Endothelial cell of umbilical vein (primary cell): ENCODE measurements at regions not wholly inside any gene's neighbourhood (a gene's known extent, or its start where the extent isn't known, plus 50 kb on each side); places are given as distances from the start of the nearest gene placed in this dataset.

ENCODE experiments used
- CTCF ChIP-seq, 2 donors: IDR thresholded peaks; 1 replicate in 1 of 2; 2 replicates in 1 of 2; pipeline ENCODE4 v1.5.1; 2011; ENCODE audit warnings: low read length in 2 of 2, mild to moderate bottlenecking in 2 of 2, moderate library complexity in 2 of 2, control low read depth in 1 of 2, inconsistent platforms in 1 of 2, low read depth in 1 of 2; ENCODE audit not compliant: insufficient read depth in 1 of 2; ENCODE audit errors: extremely low read depth in 1 of 2
- EZH2 ChIP-seq: IDR thresholded peaks from 2 replicates; pipeline ENCODE4 v1.6.1; 2012; ENCODE audit warnings: borderline replicate concordance, low read depth, mild to moderate bottlenecking, moderate library complexity, low read length, inconsistent platforms; ENCODE audit not compliant: severe bottlenecking
- FOS ChIP-seq: IDR thresholded peaks from 2 replicates; pipeline ENCODE4 v1.6.1; 2011; ENCODE audit warnings: mild to moderate bottlenecking, low read length, moderate library complexity, borderline replicate concordance; ENCODE audit not compliant: insufficient read depth
- MAX ChIP-seq: IDR thresholded peaks from 2 replicates; pipeline ENCODE4 v1.6.1; 2011; ENCODE audit not compliant: insufficient read depth, insufficient read length
- POLR2A ChIP-seq: IDR thresholded peaks from 2 replicates; pipeline ENCODE4 v1.6.1; 2012; ENCODE audit warnings: low read depth, mild to moderate bottlenecking, control low read depth, low read length
- POLR2AphosphoS5 ChIP-seq: IDR thresholded peaks from 2 replicates; pipeline ENCODE4 v1.6.1; 2012; ENCODE audit warnings: low read depth, mild to moderate bottlenecking, control low read depth, low read length, moderate library complexity; ENCODE audit not compliant: insufficient read depth

- TF ChIP-seq CTCF (IDR thresholded peaks at IDR 0.05; ENCODE audit: extremely low read depth in 1 of 2, insufficient read depth in 1 of 2, low read depth in 1 of 2, low read length in 2 of 2) = no peak
- no peak for TF ChIP-seq EZH2
- TF ChIP-seq POLR2AphosphoS5 = no peak
- TF ChIP-seq MAX = no peak
- TF ChIP-seq POLR2A = no peak
- no peak for TF ChIP-seq FOS
Measured at GRCh38 chr11:70615036-70615875, 216.9 kb downstream of the CTTN start.
